Stimulated activated CD8-positive, alpha-beta memory T cell treated with anti-CD3 and anti-CD28 coated beads, Interleukin-7, amount 100 ng/mL, for 4 hours (primary cell): ENCODE measurements at regions not wholly inside any gene's neighbourhood (a gene's known extent, or its start where the extent isn't known, plus 50 kb on each side); places are given as distances from the start of the nearest gene placed in this dataset.

Source experiments
- DNase-seq, 2 donors: peaks; one replicate each; pipeline ENCODE4 v3.0.0-alpha.2; 2020; ENCODE audit warnings: low read depth in 2 of 2

- no peak for DNase-seq
Measured at GRCh38 chr9:129240581-129241211, 62.6 kb upstream of the IER5L start.

GRCh38 chr9:129239946-129240490, 62.0 kb upstream of the IER5L start:
- DNase-seq: no peak

- no peak for DNase-seq
Measured at GRCh38 chr9:129237803-129238202, 59.7 kb upstream of the IER5L start.

- peak; percentile 54 to 61 for DNase-seq
Measured at GRCh38 chr9:129237164-129237611, 59.1 kb upstream of the IER5L start.

GRCh38 chr9:129236441-129237145, 58.5 kb upstream of the IER5L start:
- no peak for DNase-seq

GRCh38 chr9:129235931-129236331, 57.9 kb upstream of the IER5L start:
- peak; percentile 21 to 26 for DNase-seq

DNA sequence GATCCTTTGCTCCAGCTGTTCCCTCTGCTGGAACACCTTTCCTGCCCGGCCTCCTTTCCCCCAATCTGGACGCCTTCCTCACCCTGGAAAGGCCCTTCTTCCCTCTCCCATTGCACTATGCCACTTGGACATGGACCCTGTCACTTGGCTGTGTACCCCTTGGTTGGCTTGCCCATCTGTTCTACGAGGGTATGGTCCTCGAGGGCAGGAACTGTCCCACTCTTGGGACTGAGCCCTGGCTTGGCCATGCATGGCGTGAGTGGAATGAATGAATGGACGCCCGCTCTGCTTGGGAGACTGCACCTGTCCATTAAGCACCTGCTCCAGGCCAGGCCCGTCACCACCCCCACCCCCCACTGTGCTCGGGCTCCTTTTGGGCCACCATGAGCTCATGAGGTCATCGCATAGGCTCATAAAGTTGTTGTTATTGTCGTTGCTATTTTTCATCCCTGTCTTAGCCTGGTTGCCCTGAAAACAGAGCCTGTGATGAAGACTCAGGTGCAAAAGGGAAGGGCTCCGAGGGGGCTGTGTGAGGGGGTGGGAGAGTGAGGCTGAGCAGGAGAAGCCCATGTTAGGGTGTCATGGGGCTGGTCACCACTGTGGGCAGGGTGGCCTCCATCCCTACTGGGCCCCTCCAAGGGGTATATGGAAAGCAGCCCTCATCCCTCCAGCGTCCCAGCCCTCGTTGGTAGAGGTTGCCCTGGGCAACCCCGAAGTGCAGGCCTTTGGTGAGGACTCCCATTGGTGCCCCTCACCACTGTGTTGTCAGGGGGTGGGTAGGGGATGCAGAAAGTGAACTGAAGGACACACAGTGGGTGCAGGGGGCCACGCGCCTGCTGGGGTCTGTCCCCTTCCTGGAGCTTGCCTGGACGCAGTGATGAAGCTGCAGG, 57.2 kb upstream of the IER5L start:
- no peak for DNase-seq

DNA sequence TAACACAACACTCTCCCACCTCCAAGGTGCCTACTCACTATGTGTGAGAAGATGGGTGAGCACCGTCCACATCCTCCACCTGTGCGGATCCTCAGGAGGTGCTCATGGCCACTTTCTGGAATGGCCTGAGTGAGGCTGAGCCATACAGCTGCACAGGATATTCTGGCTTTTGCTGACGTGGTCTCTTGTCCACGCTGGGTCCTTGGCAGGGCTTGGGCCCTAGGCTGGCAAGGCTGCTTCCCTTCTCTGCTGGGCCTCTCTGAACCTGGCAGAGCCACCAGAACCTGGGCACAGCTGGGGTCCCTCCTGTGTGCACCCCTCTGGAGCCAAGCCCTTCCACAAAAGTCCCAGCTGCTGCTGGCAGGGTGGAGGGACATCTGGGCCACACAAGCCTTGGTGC, 56.4 kb upstream of the IER5L start:
- no peak for DNase-seq

DNA sequence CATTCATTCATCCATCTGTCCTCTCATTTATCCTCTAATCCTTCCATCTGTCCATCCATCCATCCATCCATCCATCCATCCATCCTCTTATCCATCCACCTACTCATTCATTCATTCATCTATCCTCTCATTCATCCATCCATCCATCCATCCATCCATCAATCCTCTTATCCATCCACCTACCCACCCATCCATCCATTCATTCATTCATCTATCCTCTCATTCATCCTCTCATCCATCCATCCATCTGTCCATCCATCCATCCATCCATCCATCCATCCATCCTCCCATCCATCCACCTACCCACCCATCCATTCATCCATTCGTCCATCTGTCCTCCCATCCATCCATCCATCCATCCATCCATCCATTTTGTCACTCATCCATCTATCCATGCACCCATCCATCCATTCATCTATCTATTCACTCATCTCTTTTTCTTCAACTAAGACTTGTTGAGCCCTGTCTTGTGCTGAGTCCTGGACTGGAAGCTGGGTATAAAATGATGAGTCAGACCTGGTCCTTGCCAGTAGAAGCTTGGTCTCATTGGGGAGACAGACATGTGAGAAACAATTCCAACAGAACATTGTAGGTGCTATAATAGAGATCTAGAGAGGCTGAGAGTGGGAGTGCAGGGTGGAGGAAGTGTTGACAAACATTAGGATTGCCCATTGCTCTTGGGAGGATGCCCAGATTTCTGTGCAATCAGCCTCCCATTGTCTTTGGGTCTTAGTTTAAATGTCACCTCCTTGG, 55.0 kb upstream of the IER5L start:
- no peak for DNase-seq

DNA sequence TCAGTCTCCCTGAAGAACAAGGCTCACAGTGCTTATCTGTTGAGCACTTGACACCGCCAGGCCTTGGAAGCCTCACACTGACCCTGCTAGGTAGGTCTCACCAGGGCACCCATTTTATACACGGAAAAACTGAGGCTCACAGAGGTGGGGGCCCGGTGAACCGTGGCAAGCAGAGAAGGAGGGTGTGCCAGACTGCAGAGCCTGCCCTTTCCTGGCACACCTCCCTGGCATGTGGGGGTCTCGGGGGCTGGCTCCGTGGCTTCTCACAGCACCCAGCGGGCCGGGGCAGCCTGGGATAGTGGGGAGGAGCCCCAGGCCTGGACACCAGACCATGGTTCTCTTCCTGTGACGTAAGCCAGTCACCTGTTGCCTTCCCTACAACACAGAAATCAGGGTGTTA, 53.7 kb upstream of the IER5L start:
- DNase-seq: no peak

GRCh38 chr9:129231022-129231739, 53.1 kb upstream of the IER5L start:
- no peak for DNase-seq

DNA sequence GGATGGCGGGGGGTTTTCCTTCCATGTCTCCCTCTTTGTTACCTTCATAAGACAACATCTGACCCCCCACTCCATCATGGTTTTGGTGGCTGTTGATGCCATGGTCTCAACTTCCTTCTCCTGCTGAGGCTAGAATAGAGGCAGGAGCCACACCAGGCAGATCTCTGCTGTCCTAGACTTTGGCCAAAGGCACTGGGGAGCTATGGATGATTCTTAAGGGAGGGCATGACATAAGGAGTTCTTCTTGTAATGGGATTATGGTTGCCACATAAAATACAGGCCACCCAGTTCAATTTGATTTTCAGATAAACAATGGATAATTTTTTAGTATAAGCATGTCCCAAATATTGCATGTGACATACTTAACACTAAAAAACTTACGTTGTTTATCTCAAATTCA, 52.2 kb upstream of the IER5L start:
- no peak for DNase-seq
